ENCODE measurements at regions not wholly inside any gene's neighbourhood (a gene's known extent, or its start where the extent isn't known, plus 50 kb on each side); places are given as distances from the start of the nearest gene placed in this dataset.
"Not testable (repeated sequence)": the region's sequence is repeated elsewhere in the genome, so short reads cannot be mapped to it uniquely, and the experiment has no call there.

DNA sequence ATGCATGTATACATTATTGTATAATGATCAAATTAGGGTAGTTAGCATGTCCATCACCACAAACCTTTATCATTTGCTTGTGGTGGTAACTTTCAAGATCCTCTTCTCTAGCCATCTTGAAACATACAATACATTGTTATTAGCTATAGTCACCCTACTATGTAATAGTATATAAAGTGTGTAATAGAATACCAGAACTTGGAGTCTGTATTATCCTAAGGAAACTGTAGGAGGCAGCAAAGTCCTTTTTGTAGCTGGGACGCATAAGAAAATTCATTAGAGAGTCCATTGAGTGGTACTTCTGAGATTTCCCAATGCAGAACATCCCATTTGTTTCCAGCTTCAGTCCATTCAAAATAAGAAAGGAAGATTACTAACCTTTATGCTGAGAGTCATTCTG lies 325.9 kb upstream of the LRFN5 start:
- FAIRE-seq = no peak

DNA sequence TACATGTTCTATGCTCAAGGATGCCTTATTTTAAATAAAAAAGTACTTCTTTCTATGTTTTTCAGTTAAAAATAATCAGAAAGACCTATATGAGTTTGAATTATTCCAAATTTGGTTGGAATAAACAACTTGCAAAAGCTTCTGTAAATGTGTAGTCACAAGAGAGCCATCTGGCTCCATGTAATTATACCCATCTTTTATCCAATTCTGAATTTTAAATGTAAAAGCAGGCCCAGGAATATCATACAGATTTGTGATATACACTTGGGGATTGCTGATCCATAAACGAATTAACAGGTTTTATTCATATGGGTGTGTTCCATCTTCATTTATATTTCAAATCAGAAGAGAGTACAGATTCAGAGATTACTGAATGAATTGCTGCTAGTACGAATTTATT lies 329.2 kb upstream of the LRFN5 start:
- FAIRE-seq = no peak

DNA sequence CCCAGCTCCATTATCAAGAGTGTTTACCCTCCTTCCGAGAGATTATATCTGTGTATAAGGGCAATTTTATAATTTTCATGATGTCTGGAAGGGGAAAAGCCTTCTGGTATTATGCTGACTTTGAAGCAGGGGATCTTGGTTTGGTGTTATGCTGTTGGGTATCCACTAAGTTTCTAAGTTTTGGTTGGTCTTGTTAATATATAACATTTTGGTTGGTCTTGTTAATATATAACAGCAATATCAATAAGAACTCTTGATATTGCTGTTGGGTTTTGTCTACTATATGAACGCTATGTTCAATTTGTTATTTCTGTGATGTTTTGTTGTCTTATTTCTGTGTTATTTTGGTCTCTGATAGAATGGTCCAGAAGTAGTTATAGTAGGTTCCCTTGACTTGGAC lies 349.2 kb upstream of the LRFN5 start:
- FAIRE-seq = no peak

DNA sequence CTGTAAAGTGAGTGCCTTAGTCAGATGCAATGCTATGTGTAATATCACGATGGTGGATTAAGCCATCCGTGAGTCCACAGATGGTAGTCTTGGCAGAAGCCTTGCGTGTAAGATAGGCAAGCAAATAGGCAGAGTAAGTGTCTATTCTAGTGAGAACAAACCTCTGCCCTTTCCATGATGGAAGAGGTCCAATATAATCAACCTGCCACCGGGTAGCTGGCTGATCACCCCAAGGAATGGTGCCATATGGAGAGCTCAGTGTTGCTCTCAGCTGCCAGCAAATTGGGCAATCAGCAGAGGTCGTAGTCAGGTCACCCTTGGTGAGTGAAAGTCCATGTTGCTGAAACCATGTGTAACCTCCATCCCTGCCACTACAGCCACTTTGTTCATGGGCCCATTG lies 371.2 kb upstream of the LRFN5 start:
- FAIRE-seq = no peak

DNA sequence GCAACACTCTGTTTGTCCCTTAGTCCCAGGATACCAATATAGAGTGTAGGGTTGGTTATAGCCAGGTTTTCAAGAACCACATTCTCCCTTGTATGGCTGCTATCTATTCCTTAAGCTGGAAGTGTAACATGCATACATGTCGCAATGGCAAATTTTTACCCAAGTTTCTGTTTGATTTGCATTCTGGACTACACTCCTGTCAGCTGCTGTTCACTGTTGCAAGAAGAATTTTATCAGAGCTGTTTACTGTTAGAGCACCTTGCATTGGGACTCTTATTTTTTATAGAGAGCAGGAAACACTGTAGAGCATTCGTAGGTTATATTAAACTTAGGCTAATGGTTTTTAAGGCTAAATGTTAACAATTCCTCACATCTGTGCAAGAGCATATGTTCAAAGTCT lies 376.0 kb upstream of the LRFN5 start:
- FAIRE-seq = no peak

DNA sequence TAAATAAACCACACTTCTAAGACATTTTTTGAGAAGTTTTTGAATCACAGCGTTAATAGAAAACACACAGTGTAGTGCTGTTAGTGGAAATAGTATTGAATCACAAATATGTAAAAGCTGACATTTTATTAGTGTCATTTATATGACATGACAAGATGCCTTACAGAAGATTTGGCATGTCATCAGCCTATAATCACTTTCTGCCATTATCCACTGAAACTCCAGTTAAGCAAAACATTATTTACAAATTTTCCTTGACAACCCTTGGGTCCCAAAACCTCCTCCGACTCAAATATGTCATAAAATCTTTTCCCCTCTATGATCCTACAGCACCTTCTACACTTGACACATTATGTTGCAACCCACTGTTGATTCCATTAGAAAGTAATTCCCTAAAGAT lies 376.9 kb upstream of the LRFN5 start:
- no peak for FAIRE-seq

DNA sequence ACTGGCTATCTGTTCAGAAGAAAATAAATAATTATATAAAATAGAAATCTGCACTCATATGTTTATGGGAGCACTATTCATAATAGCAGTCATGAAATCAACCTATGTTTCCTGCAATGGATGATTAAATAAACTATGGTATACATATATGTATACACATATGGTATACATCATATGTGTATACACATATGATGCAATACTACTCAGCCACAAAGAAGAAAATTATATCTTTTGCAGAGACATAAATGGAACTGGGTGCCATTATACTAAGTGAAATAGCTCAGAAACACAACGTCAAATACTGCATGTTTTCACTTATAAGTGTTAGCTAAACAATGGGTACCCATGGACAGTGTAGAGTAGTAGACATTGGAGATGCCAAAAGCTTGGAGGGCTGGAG lies 381.2 kb upstream of the LRFN5 start:
- no peak for FAIRE-seq

DNA sequence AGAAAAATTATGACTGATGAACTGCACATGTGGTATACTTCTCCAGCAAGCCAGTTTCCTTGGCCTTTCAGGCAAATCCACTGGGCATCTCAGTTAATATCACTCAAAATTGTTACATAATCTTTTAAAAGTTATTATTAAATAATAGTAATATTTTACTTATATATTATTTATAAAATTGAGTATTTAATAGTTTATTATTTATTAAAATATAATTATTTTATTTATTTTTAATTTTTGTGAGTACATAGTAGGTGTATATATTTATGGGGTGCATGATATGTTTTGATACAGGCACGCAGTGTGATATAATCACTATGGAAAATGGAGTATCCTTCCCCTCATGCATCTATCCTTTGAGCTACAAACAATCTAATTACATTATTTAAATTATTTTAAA lies 384.1 kb upstream of the LRFN5 start:
- FAIRE-seq = no peak

DNA sequence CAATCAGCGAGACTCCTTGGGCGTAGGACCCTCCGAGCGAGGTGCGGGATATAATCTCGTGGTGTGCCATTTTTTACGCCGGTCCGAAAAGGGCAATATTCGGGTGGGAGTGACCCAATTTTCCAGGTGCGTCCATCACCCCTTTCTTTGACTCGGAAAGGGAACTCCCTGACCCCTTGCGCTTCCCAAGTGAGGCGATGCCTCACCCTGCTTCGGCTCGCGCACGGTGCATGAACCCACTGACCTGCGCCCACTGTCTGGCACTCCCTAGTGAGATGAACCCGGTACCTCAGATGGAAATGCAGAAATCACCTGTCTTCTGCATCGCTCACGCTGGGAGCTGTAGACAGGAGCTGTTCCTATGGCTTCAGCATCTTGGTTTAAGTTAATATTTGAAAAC lies 391.7 kb upstream of the LRFN5 start:
- not testable (repeated sequence) for FAIRE-seq

DNA sequence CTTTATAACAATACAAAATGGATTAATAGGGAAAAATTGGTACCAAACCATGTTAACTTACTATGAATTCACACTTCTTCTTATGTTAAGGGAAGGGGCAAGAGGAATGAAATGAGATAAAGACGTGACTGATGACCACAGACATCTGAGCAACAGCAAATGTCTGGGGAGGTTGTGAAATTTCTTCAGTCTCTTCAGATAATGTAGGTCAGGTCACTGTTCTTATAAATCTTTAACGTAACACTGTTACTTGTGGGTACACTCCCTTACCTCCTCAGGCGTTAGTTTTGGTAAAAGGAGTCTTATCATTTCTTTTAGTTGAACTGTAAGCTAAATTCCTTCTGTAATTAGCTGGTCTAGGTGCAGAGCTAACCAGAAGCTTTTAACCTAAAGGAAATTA lies 405.0 kb upstream of the LRFN5 start:
- no peak for FAIRE-seq

DNA sequence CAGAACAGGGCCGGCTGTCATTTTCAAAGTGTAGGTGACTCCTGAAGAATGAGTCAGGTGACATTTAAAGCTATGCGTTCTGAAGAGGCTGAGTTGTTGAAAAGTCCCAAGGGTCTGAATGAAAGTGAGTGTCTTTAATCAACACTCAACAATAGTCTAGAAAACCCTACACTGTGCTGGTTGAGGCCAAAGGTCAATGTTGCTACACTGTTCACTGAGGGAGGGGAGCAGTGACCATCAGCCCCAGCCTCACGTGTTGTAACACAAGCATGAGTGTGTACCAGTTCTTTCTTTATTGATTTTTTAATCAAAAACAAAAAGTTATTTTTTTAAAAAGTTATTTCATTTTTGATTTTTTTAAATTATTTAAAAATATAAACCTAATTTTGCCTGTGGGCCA lies 418.8 kb upstream of the LRFN5 start:
- FAIRE-seq = no peak

DNA sequence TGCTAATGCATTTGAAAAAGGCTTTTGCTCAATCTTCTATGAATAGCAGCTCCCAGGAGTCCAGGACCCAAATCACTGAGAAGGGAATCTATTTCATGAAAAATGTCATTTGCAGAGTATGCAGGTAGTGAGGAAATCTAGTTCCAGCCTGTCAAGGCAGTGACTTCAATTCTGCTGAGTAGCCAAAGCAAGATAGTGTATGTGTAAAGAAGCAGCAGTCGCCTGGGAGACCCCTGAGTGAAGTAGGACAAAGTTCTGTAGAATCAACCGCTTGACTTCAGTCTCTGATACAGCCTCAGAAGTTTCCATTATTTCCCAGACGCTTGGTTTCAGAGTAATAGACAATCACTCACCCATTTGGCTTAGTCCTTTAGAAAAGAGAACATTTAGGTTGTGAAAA lies 435.6 kb upstream of the LRFN5 start:
- no peak for FAIRE-seq

DNA sequence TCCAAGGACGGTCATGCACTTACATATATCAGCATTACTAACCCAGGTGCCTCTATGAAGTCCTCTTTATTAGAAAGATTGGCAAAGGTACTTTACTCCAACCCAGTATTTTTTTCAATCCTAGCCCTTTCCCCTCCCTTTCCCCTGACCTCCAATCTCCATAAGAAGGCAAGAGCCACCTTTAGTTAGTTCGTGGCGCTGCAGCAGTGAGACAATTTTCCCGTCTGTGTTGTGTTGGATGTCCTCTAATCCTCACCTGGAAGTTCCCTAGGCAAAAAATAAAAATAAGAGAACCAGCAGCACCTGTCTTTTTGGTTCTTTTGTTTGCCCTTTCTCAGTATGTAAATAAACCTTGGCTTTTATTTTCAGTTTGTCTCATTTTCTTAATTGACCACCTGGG lies 439.6 kb upstream of the LRFN5 start:
- no peak for FAIRE-seq

DNA sequence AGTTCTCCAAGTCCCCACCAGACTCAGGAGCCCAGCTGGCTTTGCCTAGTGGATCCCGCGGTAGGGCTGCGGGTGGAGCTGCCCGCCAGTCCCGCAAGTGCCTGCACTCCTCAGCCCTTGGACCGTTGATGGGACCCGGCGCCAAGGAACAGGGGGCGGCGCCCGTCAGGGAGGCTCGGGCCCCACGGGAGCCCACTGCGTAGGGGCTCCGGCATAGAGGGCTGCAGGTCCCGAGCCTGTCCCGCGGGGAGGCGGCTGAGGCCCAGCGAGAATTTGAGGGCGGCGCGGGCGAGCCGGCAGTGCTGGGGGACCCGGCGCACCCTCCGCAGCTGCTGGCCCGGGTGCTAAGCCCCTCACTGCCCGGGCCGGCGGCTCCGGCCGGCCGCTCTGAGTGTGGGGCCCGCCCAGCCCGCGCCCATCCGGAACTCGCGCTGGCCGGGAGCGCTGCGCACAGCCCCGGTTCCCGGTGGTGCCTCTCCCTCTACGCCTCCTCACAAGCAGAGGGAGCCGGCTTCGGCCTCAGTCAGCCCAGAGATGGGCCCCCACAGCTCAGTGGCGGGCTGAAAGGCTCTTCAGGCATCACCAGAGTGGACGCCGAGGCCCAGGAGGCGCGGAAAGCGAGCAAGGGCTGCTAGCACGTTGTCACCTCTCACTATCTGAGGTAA lies 452.4 kb upstream of the LRFN5 start:
- FAIRE-seq = no peak

DNA sequence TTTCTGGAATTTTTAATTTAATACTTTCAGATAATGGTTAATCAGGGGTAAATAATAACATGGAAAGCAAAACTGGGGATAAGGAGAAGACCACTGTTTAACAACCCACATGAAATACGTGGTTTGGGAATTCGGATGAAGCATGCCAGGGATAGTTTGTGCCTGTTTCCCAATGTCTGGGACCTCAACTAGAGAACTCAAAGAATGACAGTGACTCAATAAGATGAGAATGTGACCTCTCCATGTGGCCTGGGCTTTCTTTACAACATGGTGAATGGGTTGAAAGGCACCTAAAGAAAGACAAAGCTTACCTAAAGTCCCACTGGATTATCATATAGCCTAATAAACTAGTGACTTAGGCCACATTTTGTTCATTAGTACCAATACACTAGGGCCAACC lies 460.3 kb upstream of the LRFN5 start:
- no peak for FAIRE-seq

DNA sequence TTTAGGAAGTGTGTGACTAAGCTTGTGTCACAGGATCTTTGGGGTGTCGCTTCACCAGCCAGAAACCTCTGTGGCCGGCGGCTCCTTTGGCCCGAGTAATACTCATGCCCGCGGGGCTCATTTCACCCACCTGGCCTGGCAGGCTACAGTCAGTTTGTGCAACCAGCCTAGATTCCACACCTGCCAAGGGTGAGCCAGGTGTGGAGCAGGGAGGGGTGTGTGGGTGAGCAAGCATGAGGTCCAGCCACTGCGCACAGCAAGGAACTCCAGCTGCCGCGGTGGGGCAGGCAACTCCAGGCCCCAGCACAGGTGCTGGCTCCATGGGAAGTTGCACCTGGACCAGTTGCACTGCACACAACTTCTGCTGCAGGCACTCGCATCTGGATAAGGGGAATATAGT lies 462.3 kb upstream of the LRFN5 start:
- no peak for FAIRE-seq

DNA sequence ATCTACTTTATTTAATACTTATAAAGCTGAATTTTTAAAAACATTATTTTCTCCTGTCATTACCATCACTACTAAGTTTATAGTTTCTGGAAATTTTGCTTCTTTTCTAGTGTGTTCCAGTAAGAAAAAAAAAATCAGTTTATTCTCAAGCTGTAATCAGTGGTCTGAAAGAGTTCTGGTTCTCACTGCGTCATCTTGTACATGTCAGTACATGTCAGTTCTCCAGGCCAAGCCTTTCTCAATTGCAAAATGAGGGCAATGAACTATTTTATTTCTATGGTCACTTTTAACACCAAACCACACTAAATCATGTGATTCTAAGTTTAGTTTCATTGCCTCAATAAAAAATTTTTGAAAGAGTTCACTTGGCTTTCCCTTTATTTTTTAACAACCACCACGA lies 468.9 kb upstream of the LRFN5 start:
- FAIRE-seq = no peak

DNA sequence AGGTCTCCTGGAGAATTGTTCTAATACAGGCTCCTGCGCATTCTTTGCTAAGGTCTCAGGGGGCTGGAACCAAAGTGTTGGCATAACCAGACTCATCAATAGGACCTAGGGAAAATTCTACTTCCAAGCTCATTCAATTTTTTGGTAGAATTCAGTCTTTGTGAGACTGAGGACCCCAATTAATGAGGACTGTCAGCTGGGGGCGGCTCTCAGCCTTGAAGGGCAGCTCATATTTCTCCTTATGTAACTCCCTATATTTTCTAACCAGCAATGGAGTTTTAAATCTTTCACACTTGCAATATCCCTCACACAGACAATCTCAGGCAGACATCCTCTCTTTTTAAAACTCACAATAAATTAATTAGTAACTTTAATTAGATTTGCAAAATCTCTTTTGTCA lies 476.4 kb upstream of the LRFN5 start:
- no peak for FAIRE-seq

DNA sequence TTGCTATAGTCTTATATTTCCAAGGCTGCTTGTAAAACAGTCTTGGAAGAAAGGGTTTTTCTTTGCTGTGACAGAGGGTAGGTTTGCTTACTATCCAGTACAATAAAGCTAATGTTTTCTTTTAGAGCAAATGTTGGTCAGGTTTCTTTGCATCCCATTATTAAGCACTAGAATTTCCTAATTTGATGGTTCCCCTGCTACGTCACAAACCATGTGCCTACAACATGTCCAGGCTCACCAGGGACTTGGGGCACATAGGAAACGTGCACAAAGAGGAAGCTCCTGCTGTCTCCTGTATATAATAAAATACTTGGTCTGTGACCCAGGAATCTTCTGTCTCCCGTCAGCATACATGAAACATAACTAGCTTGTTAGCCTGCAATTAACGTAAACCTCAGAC lies 486.3 kb upstream of the LRFN5 start:
- no peak for FAIRE-seq

DNA sequence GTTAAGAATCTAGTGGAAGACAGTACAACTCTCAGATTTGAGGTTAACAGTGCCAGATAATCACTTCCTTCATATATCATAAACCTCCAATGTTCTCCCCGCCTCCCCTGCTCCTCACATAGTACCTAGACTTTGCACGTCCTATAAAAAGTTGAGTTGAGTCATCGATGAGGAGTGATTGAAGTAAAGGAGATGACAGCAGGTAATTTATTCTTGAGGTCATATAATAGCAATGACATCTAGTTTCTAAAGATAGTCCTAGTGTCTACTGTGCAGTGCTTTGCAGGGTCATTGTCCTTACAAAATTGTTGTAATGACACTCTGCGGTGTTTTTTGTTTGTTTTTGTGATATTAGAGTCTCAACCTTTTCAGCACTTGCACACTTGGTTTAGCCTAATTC lies 510.5 kb upstream of the LRFN5 start:
- FAIRE-seq = no peak

DNA sequence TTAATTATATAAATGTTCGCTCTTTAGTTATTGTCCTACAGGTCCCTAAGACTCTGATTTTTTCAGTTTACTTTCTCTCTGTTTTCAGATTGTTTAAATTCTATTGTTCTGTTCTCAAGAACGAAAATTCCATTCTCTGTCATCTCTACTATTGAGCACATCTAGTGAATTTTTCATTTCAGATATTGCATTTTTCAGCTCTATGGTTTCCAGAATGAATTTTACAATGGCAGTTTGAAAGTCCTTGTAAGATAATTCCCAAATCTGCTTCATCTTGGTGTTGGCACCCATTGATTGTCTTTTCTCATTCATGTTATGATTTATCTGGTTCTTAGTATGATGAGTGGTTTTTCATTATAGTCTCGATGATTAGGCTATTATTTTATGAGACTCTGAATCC lies 519.6 kb upstream of the LRFN5 start:
- FAIRE-seq = no peak

DNA sequence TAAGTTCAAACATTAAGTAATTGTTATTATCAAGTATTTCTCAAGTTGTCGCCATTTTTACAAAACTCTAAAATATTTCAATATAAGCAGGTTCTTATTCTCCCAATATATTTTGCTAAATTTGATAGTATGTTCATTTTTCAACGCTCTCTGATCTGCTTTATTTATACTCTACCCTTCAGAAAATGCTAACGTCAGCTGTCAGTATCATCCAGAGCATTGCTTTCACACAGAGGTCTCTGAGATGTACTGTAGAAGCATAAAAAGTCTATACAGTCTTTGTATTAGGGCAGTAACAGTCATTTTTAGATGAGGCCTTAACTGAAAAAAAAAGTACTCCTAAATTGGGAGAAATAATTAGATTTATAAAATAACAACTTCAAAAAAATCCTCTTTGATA lies 533.1 kb upstream of the LRFN5 start:
- FAIRE-seq = no peak

DNA sequence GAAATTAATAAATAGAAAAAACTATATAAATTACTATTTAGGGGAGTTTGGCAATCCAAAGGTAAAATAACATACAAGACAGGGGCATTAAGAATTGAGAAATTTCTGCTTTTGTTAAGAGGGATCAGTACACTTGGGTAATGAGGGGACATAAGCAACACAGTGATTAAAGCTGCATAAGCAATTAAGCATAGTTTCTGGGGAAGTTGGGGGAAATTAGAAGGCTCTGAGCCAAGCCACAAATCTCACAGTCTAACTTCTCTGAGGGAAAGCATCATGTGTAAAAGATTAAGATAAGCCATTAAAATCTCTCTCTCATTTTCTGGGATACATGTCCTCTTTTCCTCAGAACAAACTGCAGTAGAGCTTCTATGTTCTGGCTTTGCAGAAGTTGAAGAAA lies 533.9 kb upstream of the LRFN5 start:
- FAIRE-seq = no peak

DNA sequence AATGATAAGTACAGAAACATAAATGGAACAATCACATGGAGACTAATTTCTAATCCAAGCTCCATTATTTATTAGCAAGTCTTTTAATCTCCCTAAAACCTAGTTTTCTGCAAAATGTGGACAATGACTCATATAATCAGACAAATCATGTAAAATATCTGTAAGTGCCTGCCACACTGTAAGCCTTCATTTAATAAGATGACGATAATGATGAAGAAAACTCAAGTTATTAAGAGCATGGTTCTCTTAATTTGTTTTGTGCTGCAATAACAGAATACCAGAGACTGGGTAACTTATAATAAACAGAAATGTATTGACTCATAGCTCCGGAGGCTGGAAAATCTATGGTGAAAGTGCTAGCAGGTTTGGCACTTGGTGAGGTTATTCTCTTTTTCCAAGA lies 535.3 kb upstream of the LRFN5 start:
- no peak for FAIRE-seq

DNA sequence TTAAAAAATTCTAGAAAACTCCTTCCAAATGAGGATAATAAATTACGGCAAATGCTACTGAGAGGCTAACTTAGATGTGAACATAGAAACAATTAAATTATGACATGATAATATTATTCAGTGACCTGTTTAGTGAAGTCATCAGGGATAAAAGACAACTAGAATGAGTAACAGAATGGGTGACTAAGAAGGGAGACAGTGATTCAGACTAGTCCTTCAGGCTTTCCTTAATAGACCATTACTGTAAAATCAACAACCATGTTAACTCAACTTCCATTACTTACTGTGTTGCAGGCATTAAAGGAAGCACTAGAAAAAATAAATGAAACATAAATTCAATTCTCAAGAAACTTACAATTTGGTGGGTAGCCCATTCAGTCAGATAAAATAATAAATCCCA lies 543.9 kb upstream of the LRFN5 start:
- no peak for FAIRE-seq

DNA sequence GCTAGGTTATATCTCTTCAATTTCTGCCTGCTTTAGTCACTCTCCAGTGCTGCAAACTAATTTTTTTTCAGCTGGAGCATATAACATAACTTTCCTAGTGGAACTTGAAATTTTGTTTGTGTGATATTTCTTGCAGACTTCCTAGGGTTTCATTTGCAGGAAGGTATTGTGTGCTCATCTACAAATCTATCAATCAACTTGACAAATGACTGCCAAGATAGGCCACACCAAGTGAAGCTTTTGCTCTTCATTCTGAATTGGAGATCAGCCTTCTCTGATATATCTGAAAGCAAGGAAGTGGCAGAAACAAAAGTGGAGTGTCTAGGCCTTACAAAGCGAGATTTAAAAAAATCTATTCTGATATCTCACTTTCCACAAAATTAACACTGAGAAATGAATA lies 551.1 kb upstream of the LRFN5 start:
- no peak for FAIRE-seq

All from colon (tissue), 2 donors.